Loucy (cell line): ENCODE measurements at regions not wholly inside any gene's neighbourhood (a gene's known extent, or its start where the extent isn't known, plus 50 kb on each side); places are given as distances from the start of the nearest gene placed in this dataset.

ENCODE experiments used
- H2AFZ ChIP-seq: fragments of 200-600 bp; sonication (generic); 2 replicates; pipeline ENCODE4 v1.6.0; 2016; ENCODE audit warnings: antibody characterized with exemption, mild to moderate bottlenecking, low read length, moderate library complexity
- H3F3A ChIP-seq: fragments of 200-600 bp; 2 replicates; pipeline ENCODE4 v1.6.0; 2016; ENCODE audit warnings: antibody characterized with exemption, low read depth, mild to moderate bottlenecking
- H3K27me3 ChIP-seq: fragments of 200-600 bp; sonication (generic); 2 replicates; pipeline ENCODE4 v1.6.1; 2014; ENCODE audit warnings: low read length, mild to moderate bottlenecking; ENCODE audit not compliant: insufficient read depth, poor library complexity, severe bottlenecking
- H3K36me3 ChIP-seq: fragments of 200-600 bp; sonication (generic); 2 replicates; pipeline ENCODE4 v1.6.1; 2016; ENCODE audit warnings: low read length; ENCODE audit not compliant: insufficient read depth
- H3K4me1 ChIP-seq: fragments of 200-600 bp; sonication (generic); 2 replicates; pipeline ENCODE4 v1.5.1; 2014; ENCODE audit warnings: low read length, mild to moderate bottlenecking; ENCODE audit not compliant: insufficient read depth, poor library complexity, severe bottlenecking
- H3K4me2 ChIP-seq: fragments of 200-600 bp; sonication (generic); 2 replicates; pipeline ENCODE4 v1.6.0; 2014; ENCODE audit warnings: antibody characterized with exemption, low read length, low read depth, mild to moderate bottlenecking; ENCODE audit not compliant: poor library complexity, severe bottlenecking
- H3K4me3 ChIP-seq: fragments of 200-600 bp; sonication (generic); 2 replicates; pipeline ENCODE4 v1.5.1; 2014; ENCODE audit warnings: low read length, mild to moderate bottlenecking, mixed read lengths; ENCODE audit not compliant: poor library complexity, severe bottlenecking
- H3K79me2 ChIP-seq: fragments of 200-600 bp; sonication (generic); 2 replicates; pipeline ENCODE4 v1.6.1; 2014; ENCODE audit warnings: low read length; ENCODE audit not compliant: insufficient read depth
- H3K9ac ChIP-seq: fragments of 200-600 bp; sonication (generic); 2 replicates; pipeline ENCODE4 v1.6.0; 2014; ENCODE audit warnings: mild to moderate bottlenecking, low read depth, low read length, moderate library complexity; ENCODE audit not compliant: poor library complexity, severe bottlenecking
- H3K9me2 ChIP-seq: fragments of 200-600 bp; sonication (generic); replicated peaks from 2 replicates; pipeline ENCODE4 v1.6.1; 2016; ENCODE audit warnings: low read depth, low read length, mixed read lengths
- H3K9me3 ChIP-seq: fragments of 200-600 bp; sonication (generic); 2 replicates; pipeline ENCODE4 v1.6.1; 2014; ENCODE audit warnings: mild to moderate bottlenecking, antibody characterized with exemption, low read length, low read depth; ENCODE audit not compliant: insufficient read depth
- H4K20me1 ChIP-seq: fragments of 200-600 bp; sonication (generic); 2 replicates; pipeline ENCODE4 v1.6.0; 2014; ENCODE audit warnings: antibody characterized with exemption, low read length, mild to moderate bottlenecking; ENCODE audit not compliant: insufficient read depth, poor library complexity, severe bottlenecking
- CTCF ChIP-seq: fragments of 200-600 bp; sonication (generic); conservative IDR thresholded peaks from 2 replicates; pipeline ENCODE4 v1.5.1; 2014; ENCODE audit warnings: mild to moderate bottlenecking, antibody characterized with exemption, low read length
- EZH2phosphoT487 ChIP-seq: fragments of 200-600 bp; IDR thresholded peaks from 2 replicates; pipeline ENCODE4 v1.6.1; 2018; ENCODE audit warnings: antibody characterized with exemption, mild to moderate bottlenecking, moderate library complexity, borderline replicate concordance

GRCh38 chr7:114047889-114048288 is 129.1 kb upstream of the PPP1R3A start:
- TF ChIP-seq EZH2phosphoT487 (no peak), CTCF (no peak)
- Histone ChIP-seq H3K9me2 (no peaks in the 10 kb centered on the region), H2AFZ (peak overlapping the region; percentile 97), H3K4me2 (peak overlapping the region; percentile 64), H3F3A (no peaks in the 10 kb centered on the region), H3K4me3 (peak overlapping the region; percentile 47), H3K4me1 (peaks cover 6% of the 10 kb centered on the region), H3K9ac (no peak overlapping the region), H3K79me2 (no peaks in the 10 kb centered on the region), H3K9me3 (no peaks in the 10 kb centered on the region), H3K36me3 (no peaks in the 10 kb centered on the region), H4K20me1 (no peaks in the 10 kb centered on the region), H3K27me3 (no peaks in the 10 kb centered on the region)

GRCh38 chr7:114033475-114033874 is 114.7 kb upstream of the PPP1R3A start:
- no peak overlapping the region for H2AFZ ChIP-seq
- H3K79me2 ChIP-seq: no peaks in the 10 kb centered on the region
- no peaks in the 10 kb centered on the region for H3K9me2 ChIP-seq
- no peaks in the 10 kb centered on the region for H3F3A ChIP-seq
- no peaks in the 10 kb centered on the region for H3K9me3 ChIP-seq
- H3K36me3 ChIP-seq: no peaks in the 10 kb centered on the region
- no peak for TF ChIP-seq CTCF
- no peak for TF ChIP-seq EZH2phosphoT487
- H3K9ac ChIP-seq: no peak overlapping the region
- H3K4me3 ChIP-seq: no peak overlapping the region
- no peaks in the 10 kb centered on the region for H3K4me1 ChIP-seq
- no peaks in the 10 kb centered on the region for H4K20me1 ChIP-seq
- H3K4me2 ChIP-seq: no peak overlapping the region
- no peaks in the 10 kb centered on the region for H3K27me3 ChIP-seq

GRCh38 chr7:114026486-114027089 is 107.8 kb upstream of the PPP1R3A start:
- no peaks in the 10 kb centered on the region for H3F3A ChIP-seq
- no peak overlapping the region for H3K9ac ChIP-seq
- no peaks in the 10 kb centered on the region for H3K9me2 ChIP-seq
- H3K4me2 ChIP-seq: no peak overlapping the region
- no peak overlapping the region for H3K4me3 ChIP-seq
- H3K9me3 ChIP-seq: no peaks in the 10 kb centered on the region
- H3K4me1 ChIP-seq: no peaks in the 10 kb centered on the region
- TF ChIP-seq CTCF (peak; percentile 68), EZH2phosphoT487 (no peak)
- H4K20me1 ChIP-seq: no peaks in the 10 kb centered on the region
- no peak overlapping the region for H2AFZ ChIP-seq
- no peaks in the 10 kb centered on the region for H3K36me3 ChIP-seq
- no peaks in the 10 kb centered on the region for H3K79me2 ChIP-seq
- no peaks in the 10 kb centered on the region for H3K27me3 ChIP-seq
